ENCODE measurements at regions not wholly inside any gene's neighbourhood (a gene's known extent, or its start where the extent isn't known, plus 50 kb on each side); places are given as distances from the start of the nearest gene placed in this dataset.
A peak's percentile ranks its signal among the peaks of the same experiment; 100 is the strongest.

DNA sequence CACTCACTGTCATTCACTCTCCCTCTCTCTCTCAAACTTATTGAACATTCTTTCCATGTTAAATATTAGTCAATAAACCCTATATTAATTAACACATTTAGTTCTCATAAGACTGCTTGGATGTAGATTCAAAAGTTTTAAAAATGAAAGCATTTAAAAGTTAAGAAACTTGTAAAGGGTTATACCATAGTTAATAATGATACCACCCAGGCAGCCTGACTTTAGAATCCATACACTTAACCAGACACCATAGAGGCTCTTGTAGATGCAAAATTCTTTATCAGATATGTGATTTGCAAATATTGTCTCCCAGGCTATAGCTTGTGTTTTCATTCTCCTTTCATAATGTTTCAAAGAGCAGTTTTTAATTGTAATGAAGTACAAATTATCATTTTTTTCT lies 335.8 kb upstream of the ACTBL2 start:
- H2BK12ac ChIP-seq (ENCODE audit: low read length) = no peak overlapping the region
- DNase-seq (ENCODE audit: low spot score) = no peak
- no peak overlapping the region for H3K9ac ChIP-seq (ENCODE audit: low read depth, low read length, poor library complexity)
- no peaks in the 10 kb centered on the region for H3K79me1 ChIP-seq (ENCODE audit: low read depth, low read length)
- no peak overlapping the region for H2BK15ac ChIP-seq (ENCODE audit: low read length)
- H3K9me3 ChIP-seq (replicated peaks in 1 of 2; ENCODE audit: control insufficient read depth in 2 of 2, insufficient read depth in 1 of 2, low read depth in 1 of 2, low read length in 2 of 2) = peaks cover 0 to 3% of the 10 kb centered on the region in 2 donors
- no peak overlapping the region for H4K91ac ChIP-seq (ENCODE audit: low read depth, low read length, poor library complexity)
- no peak overlapping the region for H2AFZ ChIP-seq (ENCODE audit: low read length)
- no peak overlapping the region for H3K23ac ChIP-seq (ENCODE audit: low read depth, low read length, poor library complexity)
- no peaks in the 10 kb centered on the region for H3K36me3 ChIP-seq (replicated peaks in 1 of 2; ENCODE audit: control insufficient read depth in 2 of 2, insufficient read depth in 2 of 2, low read length in 2 of 2)
- no peak overlapping the region for H4K8ac ChIP-seq (ENCODE audit: low read depth, low read length)
- no peak overlapping the region for H3K18ac ChIP-seq (ENCODE audit: low read length)
- H3K27me3 ChIP-seq (ENCODE audit: control insufficient read depth in 3 of 3, insufficient read depth in 3 of 3, low read depth in 1 of 3, low read length in 3 of 3) = no peaks in the 10 kb centered on the region
- no peak overlapping the region for H3K4ac ChIP-seq (ENCODE audit: low read length)
- H3K14ac ChIP-seq (ENCODE audit: low read length) = no peak overlapping the region
- peaks cover 0 to 5% of the 10 kb centered on the region in 2 donors for H3K4me1 ChIP-seq (ENCODE audit: control insufficient read depth in 2 of 2, insufficient read depth in 1 of 2, low read depth in 1 of 2, low read length in 2 of 2)
- H3K4me3 ChIP-seq (ENCODE audit: low read length in 2 of 2) = no peak overlapping the region
- H2AK5ac ChIP-seq (ENCODE audit: low read depth, low read length) = no peak overlapping the region
- H3K4me2 ChIP-seq (ENCODE audit: insufficient read depth, low read length, poor library complexity, severe bottlenecking) = no peak overlapping the region
- no peak overlapping the region for H2BK5ac ChIP-seq (ENCODE audit: low read length)
- H2BK120ac ChIP-seq (ENCODE audit: low read depth, low read length) = no peak overlapping the region
- no peak overlapping the region for H3K27ac ChIP-seq (replicated peaks; ENCODE audit: low read length)

DNA sequence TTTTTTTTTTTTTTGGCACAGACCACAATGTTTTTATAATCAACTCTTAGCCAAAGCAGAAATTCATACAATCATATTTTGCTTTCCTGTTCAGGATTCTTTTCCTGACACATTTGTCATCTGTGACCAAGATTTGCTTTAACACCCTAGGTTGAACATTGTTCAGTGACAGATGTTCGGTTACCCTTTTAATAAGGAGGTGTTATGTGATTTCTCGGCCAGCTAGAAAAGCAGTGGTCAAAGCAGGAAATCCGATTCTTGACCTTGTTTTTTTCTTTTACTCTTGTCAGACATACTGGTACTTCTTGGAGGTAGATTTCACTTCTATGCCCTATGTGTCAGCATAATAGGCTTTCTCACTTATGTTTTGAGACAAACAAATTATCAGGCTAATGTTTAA lies 335.3 kb upstream of the ACTBL2 start:
- H3K79me1 ChIP-seq (ENCODE audit: low read depth, low read length) = no peaks in the 10 kb centered on the region
- H2AK5ac ChIP-seq (ENCODE audit: low read depth, low read length) = no peak overlapping the region
- H2BK5ac ChIP-seq (ENCODE audit: low read length) = no peak overlapping the region
- H3K4ac ChIP-seq (ENCODE audit: low read length) = no peak overlapping the region
- no peak overlapping the region for H3K14ac ChIP-seq (ENCODE audit: low read length)
- H3K9ac ChIP-seq (ENCODE audit: low read depth, low read length, poor library complexity) = no peak overlapping the region
- H3K4me2 ChIP-seq (ENCODE audit: insufficient read depth, low read length, poor library complexity, severe bottlenecking) = no peak overlapping the region
- no peak for DNase-seq (ENCODE audit: low spot score)
- H3K4me3 ChIP-seq (ENCODE audit: low read length in 2 of 2) = no peak overlapping the region
- H2BK12ac ChIP-seq (ENCODE audit: low read length) = no peak overlapping the region
- H2AFZ ChIP-seq (ENCODE audit: low read length) = no peak overlapping the region
- H3K18ac ChIP-seq (ENCODE audit: low read length) = no peak overlapping the region
- no peaks in the 10 kb centered on the region for H3K27me3 ChIP-seq (ENCODE audit: control insufficient read depth in 3 of 3, insufficient read depth in 3 of 3, low read depth in 1 of 3, low read length in 3 of 3)
- no peak overlapping the region for H4K8ac ChIP-seq (ENCODE audit: low read depth, low read length)
- H2BK15ac ChIP-seq (ENCODE audit: low read length) = no peak overlapping the region
- H3K4me1 ChIP-seq (ENCODE audit: control insufficient read depth in 2 of 2, insufficient read depth in 1 of 2, low read depth in 1 of 2, low read length in 2 of 2) = peaks cover 0 to 5% of the 10 kb centered on the region in 2 donors
- no peak overlapping the region for H3K23ac ChIP-seq (ENCODE audit: low read depth, low read length, poor library complexity)
- H3K27ac ChIP-seq (replicated peaks; ENCODE audit: low read length) = no peak overlapping the region
- H3K9me3 ChIP-seq (replicated peaks in 1 of 2; ENCODE audit: control insufficient read depth in 2 of 2, insufficient read depth in 1 of 2, low read depth in 1 of 2, low read length in 2 of 2) = peaks cover 0 to 3% of the 10 kb centered on the region in 2 donors
- no peaks in the 10 kb centered on the region for H3K36me3 ChIP-seq (replicated peaks in 1 of 2; ENCODE audit: control insufficient read depth in 2 of 2, insufficient read depth in 2 of 2, low read length in 2 of 2)
- H2BK120ac ChIP-seq (ENCODE audit: low read depth, low read length) = no peak overlapping the region
- no CpG with 5 or more reads among the region's 3 CpGs for WGBS, 2 donors (ENCODE audit: extremely low coverage in 2 of 2, insufficient read length in 2 of 2, insufficient replicate concordance in 1 of 2)
- no peak overlapping the region for H4K91ac ChIP-seq (ENCODE audit: low read depth, low read length, poor library complexity)

GRCh38 chr5:57817001-57817453 lies 334.4 kb upstream of the ACTBL2 start:
- H3K4me3 ChIP-seq (ENCODE audit: low read length in 2 of 2) = no peak overlapping the region
- no peak overlapping the region for H3K23ac ChIP-seq (ENCODE audit: low read depth, low read length, poor library complexity)
- no peak overlapping the region for H4K8ac ChIP-seq (ENCODE audit: low read depth, low read length)
- H3K4me1 ChIP-seq (ENCODE audit: control insufficient read depth in 2 of 2, insufficient read depth in 1 of 2, low read depth in 1 of 2, low read length in 2 of 2) = peaks cover 0 to 5% of the 10 kb centered on the region in 2 donors
- H3K36me3 ChIP-seq (replicated peaks in 1 of 2; ENCODE audit: control insufficient read depth in 2 of 2, insufficient read depth in 2 of 2, low read length in 2 of 2) = no peaks in the 10 kb centered on the region
- no peak overlapping the region for H2BK12ac ChIP-seq (ENCODE audit: low read length)
- H3K4ac ChIP-seq (ENCODE audit: low read length) = no peak overlapping the region
- H3K18ac ChIP-seq (ENCODE audit: low read length) = no peak overlapping the region
- no peak for DNase-seq (ENCODE audit: low spot score)
- H3K27ac ChIP-seq (replicated peaks; ENCODE audit: low read length) = no peak overlapping the region
- no peaks in the 10 kb centered on the region for H3K27me3 ChIP-seq (ENCODE audit: control insufficient read depth in 3 of 3, insufficient read depth in 3 of 3, low read depth in 1 of 3, low read length in 3 of 3)
- no peak overlapping the region for H2AK5ac ChIP-seq (ENCODE audit: low read depth, low read length)
- no peak overlapping the region for H2BK15ac ChIP-seq (ENCODE audit: low read length)
- no peak overlapping the region for H3K14ac ChIP-seq (ENCODE audit: low read length)
- WGBS, 2 donors (ENCODE audit: extremely low coverage in 2 of 2, insufficient read length in 2 of 2, insufficient replicate concordance in 1 of 2) = no CpG with 5 or more reads among the region's 2 CpGs
- H2BK5ac ChIP-seq (ENCODE audit: low read length) = no peak overlapping the region
- H4K91ac ChIP-seq (ENCODE audit: low read depth, low read length, poor library complexity) = no peak overlapping the region
- H3K9me3 ChIP-seq (replicated peaks in 1 of 2; ENCODE audit: control insufficient read depth in 2 of 2, insufficient read depth in 1 of 2, low read depth in 1 of 2, low read length in 2 of 2) = peaks cover 0 to 3% of the 10 kb centered on the region in 2 donors
- H3K79me1 ChIP-seq (ENCODE audit: low read depth, low read length) = no peaks in the 10 kb centered on the region
- no peak overlapping the region for H3K9ac ChIP-seq (ENCODE audit: low read depth, low read length, poor library complexity)
- no peak overlapping the region for H2AFZ ChIP-seq (ENCODE audit: low read length)
- no peak overlapping the region for H3K4me2 ChIP-seq (ENCODE audit: insufficient read depth, low read length, poor library complexity, severe bottlenecking)
- H2BK120ac ChIP-seq (ENCODE audit: low read depth, low read length) = no peak overlapping the region

GRCh38 chr5:57816108-57816507 lies 333.5 kb upstream of the ACTBL2 start:
- Histone ChIP-seq H3K18ac (ENCODE audit: low read length) (no peak overlapping the region), H3K27ac (replicated peaks; ENCODE audit: low read length) (no peak overlapping the region), H3K4me1 (ENCODE audit: control insufficient read depth in 2 of 2, insufficient read depth in 1 of 2, low read depth in 1 of 2, low read length in 2 of 2) (peaks cover 0 to 5% of the 10 kb centered on the region in 2 donors), H2BK15ac (ENCODE audit: low read length) (no peak overlapping the region), H2BK5ac (ENCODE audit: low read length) (no peak overlapping the region), H2AFZ (ENCODE audit: low read length) (peak overlapping the region; percentile 59), H2BK120ac (ENCODE audit: low read depth, low read length) (no peak overlapping the region), H3K4me2 (ENCODE audit: insufficient read depth, low read length, poor library complexity, severe bottlenecking) (no peak overlapping the region), H3K9ac (ENCODE audit: low read depth, low read length, poor library complexity) (no peak overlapping the region), H4K8ac (ENCODE audit: low read depth, low read length) (no peak overlapping the region), H3K79me1 (ENCODE audit: low read depth, low read length) (no peaks in the 10 kb centered on the region), H3K27me3 (ENCODE audit: control insufficient read depth in 3 of 3, insufficient read depth in 3 of 3, low read depth in 1 of 3, low read length in 3 of 3) (no peaks in the 10 kb centered on the region), H4K91ac (ENCODE audit: low read depth, low read length, poor library complexity) (no peak overlapping the region), H3K4me3 (ENCODE audit: low read length in 2 of 2) (no peak overlapping the region), H3K23ac (ENCODE audit: low read depth, low read length, poor library complexity) (no peak overlapping the region), H3K36me3 (replicated peaks in 1 of 2; ENCODE audit: control insufficient read depth in 2 of 2, insufficient read depth in 2 of 2, low read length in 2 of 2) (no peaks in the 10 kb centered on the region), H2BK12ac (ENCODE audit: low read length) (no peak overlapping the region), H3K4ac (ENCODE audit: low read length) (no peak overlapping the region), H3K9me3 (replicated peaks in 1 of 2; ENCODE audit: control insufficient read depth in 2 of 2, insufficient read depth in 1 of 2, low read depth in 1 of 2, low read length in 2 of 2) (peaks cover 0 to 3% of the 10 kb centered on the region in 2 donors), H3K14ac (ENCODE audit: low read length) (no peak overlapping the region), H2AK5ac (ENCODE audit: low read depth, low read length) (no peak overlapping the region)
- DNase-seq (ENCODE audit: low spot score) = no peak

All from neuronal stem cell (in vitro differentiated cells).